Testis (tissue), 2 donors: ENCODE measurements at regions not wholly inside any gene's neighbourhood (a gene's known extent, or its start where the extent isn't known, plus 50 kb on each side); places are given as distances from the start of the nearest gene placed in this dataset.

ENCODE experiments used
- DNase-seq: peaks from one replicate; pipeline ENCODE4 v3.0.0-alpha.2; 2019
- H3K27ac ChIP-seq, 2 donors: fragments of 200-600 bp; sonication (generic); one replicate each; pipeline ENCODE4 v1.5.1; 2019
- H3K27me3 ChIP-seq: fragments of 200-600 bp; sonication (generic); one replicate; pipeline ENCODE4 v1.5.1; 2019
- H3K36me3 ChIP-seq: fragments of 200-600 bp; sonication (generic); one replicate; pipeline ENCODE4 v1.5.1; 2017; ENCODE audit warnings: low read depth; ENCODE audit errors: missing control alignments
- H3K4me1 ChIP-seq: fragments of 200-600 bp; sonication (generic); one replicate; pipeline ENCODE4 v1.5.1; 2019
- H3K4me3 ChIP-seq, 2 donors: fragments of 200-600 bp; sonication (generic); one replicate each; pipeline ENCODE4 v1.5.1; 2017 to 2019
- H3K9me3 ChIP-seq: fragments of 200-600 bp; sonication (generic); one replicate; pipeline ENCODE4 v1.5.1; 2017
- CTCF ChIP-seq, 3 experiments: fragments of 450-650 bp in 2 of 3; fragments of 200-600 bp in 1 of 3; sonication (generic) in 1 of 3; IDR thresholded peaks; one replicate each; pipeline ENCODE4 v1.5.1; 2016 to 2019; ENCODE audit warnings: antibody characterized with exemption in 3 of 3, mild to moderate bottlenecking in 2 of 3, moderate library complexity in 1 of 3
- POLR2A ChIP-seq: fragments of 450-650 bp; IDR thresholded peaks from one replicate; pipeline ENCODE4 v1.6.1; 2017; ENCODE audit warnings: antibody characterized with exemption, mild to moderate bottlenecking, moderate library complexity
- WGBS, 2 donors: methylation state at CpG; one replicate each; pipeline ENCODE4 v1.1.5; 2018; 5-methylcytosine and 5-hydroxymethylcytosine counted together
- intact Hi-C: fragments of 100-400 bp; cut with DNase I; formaldehyde crosslinking; loops from one replicate; pipeline ENCODE4 v1.15.1; 2023; ENCODE audit warnings: low total_unique reads

DNA sequence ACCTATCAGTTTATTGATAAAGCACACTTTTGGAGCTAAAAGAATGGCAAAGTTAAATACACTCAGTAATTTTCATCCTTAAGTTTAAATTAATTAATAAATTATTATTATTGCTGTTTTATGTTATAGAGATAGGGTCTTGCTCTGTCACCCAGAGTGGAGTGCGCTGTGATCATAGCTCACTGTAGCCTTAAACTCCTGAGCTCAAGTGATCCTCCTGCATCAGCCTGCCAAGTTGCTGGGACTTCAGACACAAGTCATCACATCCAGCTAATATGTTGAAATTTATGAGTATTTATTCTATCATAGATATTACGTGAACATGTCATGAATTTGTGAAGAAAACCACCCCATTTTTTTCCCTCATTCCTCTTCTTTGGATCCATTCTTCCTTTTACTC lies 64.2 kb downstream of the GJA1 start:
- H3K36me3 ChIP-seq = no peaks in the 10 kb centered on the region
- WGBS, 2 donors = 90 to 96% methylated on average over 2 of the region's 2 CpGs
- H3K4me3 ChIP-seq = no peak overlapping the region
- no peaks in the 10 kb centered on the region for H3K4me1 ChIP-seq
- no peak overlapping the region for H3K27ac ChIP-seq
- intact Hi-C loops = no loop called here
- no peak for DNase-seq
- TF ChIP-seq CTCF (IDR thresholded peaks at IDR 0.05) (no peak), POLR2A (no peak)
- H3K27me3 ChIP-seq = no peaks in the 10 kb centered on the region
- no peaks in the 10 kb centered on the region for H3K9me3 ChIP-seq

GRCh38 chr6:121503589-121503991 lies 68.1 kb downstream of the GJA1 start:
- no peaks in the 10 kb centered on the region for H3K4me1 ChIP-seq
- 60 to 72% methylated on average over 2 of the region's 2 CpGs for WGBS, 2 donors
- H3K27ac ChIP-seq = no peak overlapping the region

DNA sequence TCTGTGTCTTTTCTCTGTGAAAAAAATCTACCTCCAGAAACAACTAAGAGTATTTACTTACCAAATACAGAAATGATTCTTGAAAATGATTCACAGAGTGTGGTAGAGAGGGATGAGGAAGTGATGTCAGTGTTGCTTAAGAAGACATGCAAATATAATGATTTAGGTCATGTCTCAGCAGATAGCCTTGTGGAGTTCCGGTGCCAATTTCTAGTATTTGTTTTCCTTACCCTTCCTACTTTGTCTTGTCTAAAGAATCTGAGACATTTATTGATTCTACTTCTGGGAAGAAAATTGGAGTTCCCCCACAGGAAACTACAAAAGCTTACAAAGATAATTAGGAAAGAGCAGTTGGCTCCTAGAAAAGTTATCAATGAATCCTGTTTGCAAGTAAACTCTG lies 68.8 kb downstream of the GJA1 start:
- WGBS, 2 donors = 46% methylated on average over 1 of the region's 1 CpG
- no peak overlapping the region for H3K4me3 ChIP-seq

More at GRCh38 chr6:121503589-121503991, 68.1 kb downstream of the GJA1 start:
- DNase-seq = no peak
- H3K36me3 ChIP-seq = no peaks in the 10 kb centered on the region
- intact Hi-C loops = no loop called here
- no peaks in the 10 kb centered on the region for H3K9me3 ChIP-seq
- no peak overlapping the region for H3K4me3 ChIP-seq
- TF ChIP-seq CTCF (IDR thresholded peaks at IDR 0.05) (no peak), POLR2A (no peak)
- no peaks in the 10 kb centered on the region for H3K27me3 ChIP-seq

GRCh38 chr6:121505284-121505683 lies 69.8 kb downstream of the GJA1 start:
- Histone ChIP-seq H3K27me3 (no peaks in the 10 kb centered on the region), H3K27ac (no peak overlapping the region), H3K9me3 (no peaks in the 10 kb centered on the region), H3K36me3 (no peaks in the 10 kb centered on the region), H3K4me3 (no peak overlapping the region), H3K4me1 (no peaks in the 10 kb centered on the region)
- TF ChIP-seq CTCF (IDR thresholded peaks at IDR 0.05) = no peak
- no peak for TF ChIP-seq POLR2A
- WGBS, 2 donors = 96 to 97% methylated on average over 2 of the region's 2 CpGs
- no peak for DNase-seq
- intact Hi-C loops = no loop called here

More for the DNA sequence above, 68.8 kb downstream of the GJA1 start:
- Histone ChIP-seq H3K36me3 (no peaks in the 10 kb centered on the region), H3K27me3 (no peaks in the 10 kb centered on the region), H3K27ac (no peak overlapping the region), H3K9me3 (no peaks in the 10 kb centered on the region), H3K4me1 (no peaks in the 10 kb centered on the region)
- DNase-seq = no peak
- intact Hi-C loops = no loop called here
- TF ChIP-seq POLR2A = no peak
- no peak for TF ChIP-seq CTCF (IDR thresholded peaks at IDR 0.05)
